IPS DF 6.9 (cell line): ENCODE measurements at regions not wholly inside any gene's neighbourhood (a gene's known extent, or its start where the extent isn't known, plus 50 kb on each side); places are given as distances from the start of the nearest gene placed in this dataset.

Experiments used
- DNase-seq: peaks from one replicate; pipeline ENCODE4 v3.0.0-alpha.2; 2013; ENCODE audit warnings: low read depth, low spot score
- H3K27ac ChIP-seq: one replicate; pipeline ENCODE4 v1.5.1; 2013; ENCODE audit warnings: low read length, control low read depth
- H3K27me3 ChIP-seq: 2 replicates; pipeline ENCODE4 v1.6.1; 2013; ENCODE audit warnings: mild to moderate bottlenecking, low read length; ENCODE audit not compliant: control insufficient read depth, insufficient read depth
- H3K36me3 ChIP-seq: 2 replicates; pipeline ENCODE4 v1.6.1; 2013; ENCODE audit warnings: low read length; ENCODE audit not compliant: control insufficient read depth, insufficient read depth
- H3K4me1 ChIP-seq: 2 replicates; pipeline ENCODE4 v1.6.1; 2013; ENCODE audit warnings: low read length; ENCODE audit not compliant: control insufficient read depth, insufficient read depth
- H3K4me3 ChIP-seq: 2 replicates; pipeline ENCODE4 v1.5.1; 2013; ENCODE audit warnings: mild to moderate bottlenecking, low read length
- H3K9me3 ChIP-seq: 2 replicates; pipeline ENCODE4 v1.6.1; 2013; ENCODE audit warnings: low read length, inconsistent platforms; ENCODE audit not compliant: control insufficient read depth, insufficient read depth
- WGBS: extraction: QIAGEN DNeasy Blood & Tissue Kit; methylation state at CpG from one replicate; pipeline ENCODE4 v1.1.7; 2013; ENCODE audit warnings: mixed read lengths, missing lambda C conversion rate; ENCODE audit not compliant: insufficient read length, insufficient coverage; 5-methylcytosine and 5-hydroxymethylcytosine counted together

DNA sequence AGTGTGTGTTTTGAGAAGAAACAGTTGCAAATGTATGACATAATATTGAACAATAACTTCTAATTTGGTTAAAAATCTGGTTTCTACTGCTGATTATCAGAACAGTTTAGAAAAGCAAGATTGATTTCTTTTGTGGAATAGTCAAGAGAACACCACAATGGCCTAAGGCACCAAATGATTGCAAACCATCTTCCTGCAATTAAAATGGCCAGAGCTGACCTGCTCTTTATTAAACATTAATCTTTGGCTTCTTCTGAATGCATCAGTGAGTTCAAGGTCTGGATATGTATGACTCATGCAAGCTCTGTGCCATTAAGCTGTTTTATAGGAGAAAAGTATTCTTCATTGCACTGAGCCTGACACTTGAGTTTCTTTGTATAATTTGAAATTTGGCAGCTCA is 107.8 kb upstream of the PDHA2 start:
- Histone ChIP-seq H3K4me3 (no peak overlapping the region), H3K36me3 (no peaks in the 10 kb centered on the region), H3K27ac (no peak overlapping the region), H3K27me3 (no peaks in the 10 kb centered on the region), H3K9me3 (no peaks in the 10 kb centered on the region), H3K4me1 (peaks cover 1% of the 10 kb centered on the region; the same call in 1 of the 2 replicates)
- DNase-seq = no peak

GRCh38 chr4:95729596-95729995 is 110.3 kb upstream of the PDHA2 start:
- no CpG with 5 or more reads among the region's 9 CpGs for WGBS
- Histone ChIP-seq H3K4me3 (no peak overlapping the region), H3K27ac (no peak overlapping the region), H3K9me3 (no peaks in the 10 kb centered on the region), H3K36me3 (no peaks in the 10 kb centered on the region), H3K4me1 (peaks cover 1% of the 10 kb centered on the region; the same call in 1 of the 2 replicates), H3K27me3 (no peaks in the 10 kb centered on the region)
- DNase-seq = peak; percentile 22

DNA sequence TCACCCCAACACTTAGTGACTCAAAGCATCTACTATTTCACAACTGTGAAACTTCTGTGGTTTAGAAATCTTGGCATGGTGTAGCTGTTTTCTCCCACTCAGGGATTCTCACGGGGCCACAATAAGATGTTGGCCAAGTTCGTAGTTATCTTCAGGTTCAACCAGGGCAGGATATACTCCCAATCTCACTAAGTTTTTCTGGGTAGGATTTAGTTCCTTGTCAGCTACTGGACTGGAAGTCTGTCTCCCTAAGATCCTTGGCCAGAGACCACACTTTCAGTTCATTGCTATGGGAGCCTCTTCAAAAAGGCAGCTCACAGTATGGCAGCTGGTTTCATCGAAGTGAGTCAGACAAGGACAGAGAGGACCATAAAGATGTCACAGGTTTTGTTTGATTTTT is 111.7 kb upstream of the PDHA2 start:
- H3K27me3 ChIP-seq = no peaks in the 10 kb centered on the region
- H3K4me1 ChIP-seq = peaks cover 1% of the 10 kb centered on the region; the same call in 1 of the 2 replicates
- no peak for DNase-seq
- H3K27ac ChIP-seq = no peak overlapping the region
- H3K4me3 ChIP-seq = no peak overlapping the region
- no CpG with 5 or more reads among the region's 3 CpGs for WGBS
- H3K9me3 ChIP-seq = no peaks in the 10 kb centered on the region
- H3K36me3 ChIP-seq = no peaks in the 10 kb centered on the region

GRCh38 chr4:95715830-95716229 is 124.1 kb upstream of the PDHA2 start:
- H3K27me3 ChIP-seq = no peaks in the 10 kb centered on the region
- DNase-seq = no peak
- no peak overlapping the region for H3K4me3 ChIP-seq
- no peaks in the 10 kb centered on the region for H3K4me1 ChIP-seq
- no peaks in the 10 kb centered on the region for H3K9me3 ChIP-seq
- WGBS = no CpG with 5 or more reads among the region's 2 CpGs
- H3K36me3 ChIP-seq = no peaks in the 10 kb centered on the region
- H3K27ac ChIP-seq = no peak overlapping the region

- Histone ChIP-seq H3K9me3 (no peaks in the 10 kb centered on the region), H3K27me3 (no peaks in the 10 kb centered on the region), H3K27ac (no peak overlapping the region), H3K36me3 (no peaks in the 10 kb centered on the region), H3K4me3 (no peak overlapping the region), H3K4me1 (no peaks in the 10 kb centered on the region)
- DNase-seq = no peak
- no CpG with 5 or more reads among the region's 1 CpG for WGBS
These were observed 125.3 kb upstream of the PDHA2 start for GRCh38 chr4:95714571-95714970.

GRCh38 chr4:95705323-95705722 is 134.6 kb upstream of the PDHA2 start:
- no peaks in the 10 kb centered on the region for H3K36me3 ChIP-seq
- H3K27me3 ChIP-seq = no peaks in the 10 kb centered on the region
- no peaks in the 10 kb centered on the region for H3K4me1 ChIP-seq
- H3K27ac ChIP-seq = no peak overlapping the region
- no peaks in the 10 kb centered on the region for H3K9me3 ChIP-seq
- H3K4me3 ChIP-seq = no peak overlapping the region
- no peak for DNase-seq

DNA sequence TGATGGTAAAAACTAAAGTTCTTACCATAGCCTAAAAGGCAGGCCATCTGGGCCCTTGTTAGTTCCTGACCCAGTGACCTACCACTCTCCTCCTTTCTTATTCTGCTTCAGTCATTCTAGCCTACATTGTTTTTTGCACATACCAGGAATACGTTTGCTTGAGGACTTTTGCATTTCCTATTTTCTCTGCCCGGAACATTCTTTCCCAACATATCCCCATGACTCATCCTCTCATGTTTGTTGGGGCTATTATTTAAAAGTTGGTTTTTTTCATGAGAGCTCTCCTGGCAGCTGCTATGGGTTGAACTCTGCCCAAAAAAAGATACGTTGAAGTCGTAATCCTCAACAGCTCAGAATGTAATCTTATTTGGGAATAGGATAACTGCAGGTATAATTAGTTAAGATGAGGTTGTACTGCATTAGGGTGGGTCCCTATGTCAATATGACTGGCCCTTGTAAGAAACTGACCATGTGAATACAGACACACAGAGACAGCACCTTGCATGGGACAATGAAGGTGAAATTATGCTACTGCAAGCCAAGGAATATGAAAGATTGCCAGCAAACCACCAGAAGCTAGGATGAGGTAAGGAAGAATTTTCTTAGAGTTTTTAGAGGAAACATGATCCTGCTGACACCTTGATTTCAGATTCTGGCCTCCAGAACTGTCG is 138.3 kb upstream of the PDHA2 start:
- WGBS = no CpG with 5 or more reads among the region's 5 CpGs

GRCh38 chr4:95694411-95694810 is 145.5 kb upstream of the PDHA2 start:
- no CpG with 5 or more reads among the region's 3 CpGs for whole genome bisulfite sequencing

More for the DNA sequence above, 138.3 kb upstream of the PDHA2 start:
- H3K36me3 ChIP-seq = no peaks in the 10 kb centered on the region
- no peak overlapping the region for H3K27ac ChIP-seq
- H3K27me3 ChIP-seq = no peaks in the 10 kb centered on the region
- DNase-seq = peak; percentile 22
- H3K9me3 ChIP-seq = no peaks in the 10 kb centered on the region
- H3K4me1 ChIP-seq = no peaks in the 10 kb centered on the region
- H3K4me3 ChIP-seq = no peak overlapping the region

GRCh38 chr4:95693594-95693993 is 144.8 kb upstream of the UNC5C start:
- Histone ChIP-seq H3K4me1 (no peaks in the 10 kb centered on the region), H3K36me3 (no peaks in the 10 kb centered on the region), H3K4me3 (no peak overlapping the region), H3K27ac (no peak overlapping the region), H3K27me3 (no peaks in the 10 kb centered on the region), H3K9me3 (no peaks in the 10 kb centered on the region)
- peak; percentile 37 for DNase-seq
- no CpG with 5 or more reads among the region's 2 CpGs for WGBS

More at GRCh38 chr4:95694411-95694810, 145.5 kb upstream of the PDHA2 start:
- no peak overlapping the region for H3K27ac ChIP-seq
- no peaks in the 10 kb centered on the region for H3K27me3 ChIP-seq
- no peaks in the 10 kb centered on the region for H3K4me1 ChIP-seq
- H3K36me3 ChIP-seq = no peaks in the 10 kb centered on the region
- H3K4me3 ChIP-seq = no peak overlapping the region
- H3K9me3 ChIP-seq = no peaks in the 10 kb centered on the region
- DNase-seq = no peak

DNA sequence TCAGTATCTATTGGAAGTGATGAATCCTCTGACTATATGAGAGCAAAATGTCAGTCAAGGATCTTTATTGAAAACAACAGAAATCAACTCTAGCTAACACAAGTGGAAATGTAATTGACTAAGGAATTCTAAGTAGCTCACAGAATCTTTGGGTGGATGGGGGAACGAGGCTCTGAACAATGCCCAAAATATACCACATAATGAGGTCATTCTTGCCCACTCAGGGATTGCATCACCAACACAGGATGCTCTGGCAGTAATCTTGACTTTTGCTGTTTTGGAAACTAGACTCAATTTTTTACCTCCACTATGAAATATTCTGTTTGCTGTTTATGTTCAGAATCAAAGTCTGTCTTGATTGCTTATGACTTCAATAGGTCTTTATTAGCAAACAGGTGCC is 127.4 kb upstream of the UNC5C start:
- H3K36me3 ChIP-seq = no peaks in the 10 kb centered on the region
- no peaks in the 10 kb centered on the region for H3K4me1 ChIP-seq
- no peak overlapping the region for H3K4me3 ChIP-seq
- DNase-seq = no peak
- H3K27ac ChIP-seq = no peak overlapping the region
- H3K9me3 ChIP-seq = no peaks in the 10 kb centered on the region
- no CpG with 5 or more reads among the region's 1 CpG for WGBS
- no peaks in the 10 kb centered on the region for H3K27me3 ChIP-seq

DNA sequence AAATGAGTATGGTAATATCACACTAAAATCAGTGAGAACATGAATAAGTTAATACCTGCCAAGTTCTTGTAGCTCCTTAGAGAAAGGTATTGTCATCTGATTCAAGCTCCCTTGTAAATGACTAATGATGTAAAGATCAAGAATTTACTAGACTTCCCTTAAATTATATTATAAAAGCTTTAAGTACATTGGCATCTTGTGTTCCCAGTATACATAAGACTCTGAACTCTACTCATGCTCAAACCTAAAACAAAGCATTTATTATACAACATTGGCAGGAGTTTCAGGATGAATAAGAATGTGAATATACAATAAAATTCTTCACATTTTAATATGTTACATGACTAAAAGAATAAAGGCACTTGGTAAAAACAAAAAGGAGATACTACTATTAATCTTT is 126.8 kb upstream of the UNC5C start:
- Histone ChIP-seq H3K4me3 (no peak overlapping the region), H3K27me3 (no peaks in the 10 kb centered on the region), H3K36me3 (no peaks in the 10 kb centered on the region), H3K27ac (no peak overlapping the region), H3K4me1 (no peaks in the 10 kb centered on the region), H3K9me3 (no peaks in the 10 kb centered on the region)
- DNase-seq = no peak
